H1 (cell line): ENCODE measurements at regions not wholly inside any gene's neighbourhood (a gene's known extent, or its start where the extent isn't known, plus 50 kb on each side); places are given as distances from the start of the nearest gene placed in this dataset.

Experiments
- CTCF ChIA-PET: fragments of 300-600 bp; sonication (Branson Sonifier 250); formaldehyde crosslinking; loops from one replicate; lab custom pipeline; 2021; ENCODE audit not compliant: partially characterized antibody; lab: Charles Lee
- POLR2A ChIA-PET: fragments of 300-600 bp; sonication (Branson Sonifier 250); formaldehyde crosslinking; loops from one replicate; lab custom pipeline; 2021; ENCODE audit warnings: inconsistent platforms; ENCODE audit not compliant: partially characterized antibody; lab: Charles Lee
- DNase-seq, 2 experiments: peaks; one replicate each; pipeline versions ENCODE4 v3.0.0 to v3.0.0-alpha.2; 2010 to 2022; ENCODE audit warnings: low spot score in 2 of 2, low read depth in 1 of 2, mixed read lengths in 1 of 2
- FAIRE-seq: peaks from 2 replicates; lab custom pipeline; 2011; peaks lifted over from hg19 to GRCh38; lab: Jason Lieb, UNC
- H2AFZ ChIP-seq: 2 replicates; pipeline ENCODE4 v1.8.1; 2012; ENCODE audit warnings: low read length, inconsistent platforms
- H2AK5ac ChIP-seq: 2 replicates; pipeline ENCODE4 v1.6.1; 2013; ENCODE audit warnings: low read depth, low read length
- H2BK120ac ChIP-seq: replicated peaks from 2 replicates; pipeline ENCODE3; 2013; ENCODE audit warnings: low read depth, low read length, inconsistent platforms
- H2BK12ac ChIP-seq: 2 replicates; pipeline ENCODE4 v1.6.1; 2013; ENCODE audit warnings: low read depth, low read length
- H2BK15ac ChIP-seq: 2 replicates; pipeline ENCODE4 v1.6.1; 2013; ENCODE audit warnings: low read length
- H2BK20ac ChIP-seq: 2 replicates; pipeline ENCODE4 v1.6.1; 2013; ENCODE audit warnings: low read length
- H2BK5ac ChIP-seq: 2 replicates; pipeline ENCODE4 v1.6.1; 2013; ENCODE audit warnings: low read depth, low read length
- H3K14ac ChIP-seq: 2 replicates; pipeline ENCODE4 v1.6.1; 2013; ENCODE audit warnings: inconsistent platforms; ENCODE audit not compliant: insufficient read length
- H3K18ac ChIP-seq: 2 replicates; pipeline ENCODE4 v1.6.1; 2013; ENCODE audit warnings: low read length; ENCODE audit errors: extremely low read depth
- H3K23ac ChIP-seq: 2 replicates; pipeline ENCODE4 v1.6.1; 2013; ENCODE audit warnings: inconsistent platforms; ENCODE audit not compliant: insufficient read length
- H3K23me2 ChIP-seq: 2 replicates; pipeline ENCODE4 v1.6.1; 2013; ENCODE audit warnings: low read depth, low read length
- H3K27ac ChIP-seq: 2 replicates; pipeline ENCODE4 v1.6.1; 2011; ENCODE audit warnings: low read depth, low read length, inconsistent platforms
- H3K27me3 ChIP-seq, 4 experiments: replicated peaks in 1 of 4; 1 replicate in 1 of 4; 2 replicates in 3 of 4; pipeline versions ENCODE4 v1.6.1 to v1.8.1; 2011 to 2013; ENCODE audit warnings: low read length in 3 of 4, mild to moderate bottlenecking in 3 of 4, inconsistent platforms in 2 of 4, mixed read lengths in 2 of 4, moderate library complexity in 1 of 4; ENCODE audit not compliant: control insufficient read depth in 3 of 4, insufficient read depth in 3 of 4; ENCODE audit errors: extremely low read depth in 1 of 4
- H3K36me3 ChIP-seq, 4 experiments: 2 replicates each; pipeline versions ENCODE4 v1.6.1 to v1.8.1; 2011 to 2013; ENCODE audit warnings: mild to moderate bottlenecking in 4 of 4, low read length in 3 of 4, moderate library complexity in 2 of 4, control low read depth in 1 of 4, inconsistent platforms in 1 of 4; ENCODE audit not compliant: insufficient read depth in 4 of 4, control insufficient read depth in 2 of 4
- H3K4ac ChIP-seq: replicated peaks from 2 replicates; pipeline ENCODE3; 2013; ENCODE audit warnings: low read length, low read depth, mixed read lengths, inconsistent platforms; ENCODE audit not compliant: insufficient read length
- H3K4me1 ChIP-seq, 4 experiments: replicated peaks in 1 of 4; 1 replicate in 1 of 4; 2 replicates in 3 of 4; pipeline versions ENCODE4 v1.6.1 to v1.8.1; 2011 to 2013; ENCODE audit warnings: low read length in 3 of 4, inconsistent platforms in 2 of 4, mixed read lengths in 1 of 4; ENCODE audit not compliant: insufficient read depth in 4 of 4, control insufficient read depth in 3 of 4
- H3K4me2 ChIP-seq, 2 experiments: 2 replicates each; pipeline versions ENCODE4 v1.6.1 to v1.8.1; 2011 to 2013; ENCODE audit warnings: low read depth in 2 of 2, low read length in 2 of 2, control low read depth in 1 of 2, inconsistent platforms in 1 of 2, mild to moderate bottlenecking in 1 of 2; ENCODE audit not compliant: insufficient read depth in 1 of 2
- H3K4me3 ChIP-seq, 4 experiments: fragments of 200-600, 300-600 bp in 1 of 4; sonication (generic), shearing (Covaris generic), sonication (Bioruptor Twin) in 1 of 4; 2 replicates each; pipeline versions ENCODE4 v1.5.1 to v1.8.1; 2011 to 2016; ENCODE audit warnings: low read length in 4 of 4, low read depth in 3 of 4, control low read depth in 2 of 4, inconsistent platforms in 2 of 4, mild to moderate bottlenecking in 2 of 4, mixed read lengths in 1 of 4, moderate library complexity in 1 of 4; ENCODE audit not compliant: insufficient read depth in 2 of 4; ENCODE audit errors: extremely low read depth in 1 of 4
- H3K56ac ChIP-seq: replicated peaks from 2 replicates; pipeline ENCODE3; 2013; ENCODE audit warnings: low read depth, mild to moderate bottlenecking, mixed read lengths, low read length, inconsistent platforms; ENCODE audit not compliant: insufficient read length
- H3K79me1 ChIP-seq: 2 replicates; pipeline ENCODE4 v1.6.1; 2013; ENCODE audit warnings: low read depth, low read length, control low read depth
- H3K79me2 ChIP-seq, 2 experiments: 2 replicates each; pipeline versions ENCODE4 v1.6.1 to v1.8.1; 2012 to 2013; ENCODE audit warnings: low read length in 2 of 2, mild to moderate bottlenecking in 2 of 2, inconsistent platforms in 1 of 2; ENCODE audit not compliant: insufficient read depth in 2 of 2, control insufficient read depth in 1 of 2
- H3K9ac ChIP-seq, 4 experiments: replicated peaks in 1 of 4; 1 replicate in 1 of 4; 2 replicates in 3 of 4; pipeline versions ENCODE4 v1.6.1 to v1.8.1; 2011 to 2013; ENCODE audit warnings: low read depth in 3 of 4, low read length in 3 of 4, control low read depth in 2 of 4, mild to moderate bottlenecking in 2 of 4, moderate library complexity in 2 of 4, inconsistent platforms in 1 of 4; ENCODE audit errors: extremely low read depth in 1 of 4
- H3K9me3 ChIP-seq, 2 experiments: 2 replicates each; pipeline versions ENCODE4 v1.6.1 to v1.8.1; 2012 to 2013; ENCODE audit warnings: mild to moderate bottlenecking in 2 of 2, moderate library complexity in 2 of 2, control low read depth in 1 of 2, inconsistent platforms in 1 of 2, low read depth in 1 of 2, low read length in 1 of 2, mixed read lengths in 1 of 2; ENCODE audit not compliant: insufficient read depth in 2 of 2
- H4K20me1 ChIP-seq, 2 experiments: replicated peaks in 1 of 2; 2 replicates each; pipeline versions ENCODE3 to v1.8.1; 2011 to 2013; ENCODE audit warnings: inconsistent platforms in 2 of 2, low read length in 2 of 2, mild to moderate bottlenecking in 1 of 2; ENCODE audit not compliant: insufficient read depth in 2 of 2, control insufficient read depth in 1 of 2
- H4K5ac ChIP-seq: 2 replicates; pipeline ENCODE4 v1.6.1; 2013; ENCODE audit warnings: low read length, low read depth, mixed read lengths, inconsistent platforms; ENCODE audit not compliant: insufficient read length
- H4K8ac ChIP-seq: 2 replicates; pipeline ENCODE4 v1.8.0; 2013; ENCODE audit warnings: mild to moderate bottlenecking, moderate library complexity, low read length, inconsistent platforms; ENCODE audit not compliant: insufficient read depth; ENCODE audit errors: extremely low read depth
- H4K91ac ChIP-seq: replicated peaks from 2 replicates; pipeline ENCODE3; 2013; ENCODE audit warnings: low read length, mixed read lengths, inconsistent platforms; ENCODE audit not compliant: insufficient read length
- BACH1 ChIP-seq: IDR thresholded peaks from 2 replicates; pipeline ENCODE4 v1.6.1; 2012; ENCODE audit warnings: low read length, improper control_type of control experiment
- EP300 ChIP-seq, 2 experiments: IDR thresholded peaks; 1 replicate in 1 of 2; 2 replicates in 1 of 2; pipeline ENCODE4 v1.6.1; 2011 to 2012; ENCODE audit warnings: low read depth in 2 of 2, low read length in 2 of 2, mild to moderate bottlenecking in 2 of 2, borderline replicate concordance in 1 of 2, inconsistent platforms in 1 of 2, moderate library complexity in 1 of 2
- RAD21 ChIP-seq, 2 experiments: IDR thresholded peaks in 1 of 2; conservative IDR thresholded peaks in 1 of 2; 2 replicates each; pipeline ENCODE4 v1.6.1; 2011; ENCODE audit warnings: low read depth in 2 of 2, low read length in 2 of 2, improper control_type of control experiment in 1 of 2, inconsistent platforms in 1 of 2, mild to moderate bottlenecking in 1 of 2, moderate library complexity in 1 of 2
- TAF7 ChIP-seq: optimal IDR thresholded peaks from 2 replicates; pipeline ENCODE3; 2011; ENCODE audit warnings: low read depth, mild to moderate bottlenecking, inconsistent platforms, low read length, moderate library complexity, borderline replicate concordance
- WGBS, 2 experiments: shearing (Covaris generic) in 1 of 2; methylation state at CpG; one replicate each; pipeline versions ENCODE4 v1.1.6 to v1.1.7; 2013 to 2015; ENCODE audit warnings: low lambda C conversion rate in 2 of 2, mixed read lengths in 2 of 2, inconsistent platforms in 1 of 2, low coverage in 1 of 2, missing lambda C conversion rate in 1 of 2; ENCODE audit not compliant: insufficient replicate concordance in 2 of 2, insufficient coverage in 1 of 2, insufficient read length in 1 of 2; ENCODE audit errors: extremely low coverage in 1 of 2, missing lambda C conversion rate in 1 of 2; 5-methylcytosine and 5-hydroxymethylcytosine counted together
- TF ChIP-seq, protein P1 (sequence below): IDR thresholded peaks from 2 replicates; pipeline ENCODE4 v1.6.1; 2012; ENCODE audit warnings: inconsistent platforms

DNA sequence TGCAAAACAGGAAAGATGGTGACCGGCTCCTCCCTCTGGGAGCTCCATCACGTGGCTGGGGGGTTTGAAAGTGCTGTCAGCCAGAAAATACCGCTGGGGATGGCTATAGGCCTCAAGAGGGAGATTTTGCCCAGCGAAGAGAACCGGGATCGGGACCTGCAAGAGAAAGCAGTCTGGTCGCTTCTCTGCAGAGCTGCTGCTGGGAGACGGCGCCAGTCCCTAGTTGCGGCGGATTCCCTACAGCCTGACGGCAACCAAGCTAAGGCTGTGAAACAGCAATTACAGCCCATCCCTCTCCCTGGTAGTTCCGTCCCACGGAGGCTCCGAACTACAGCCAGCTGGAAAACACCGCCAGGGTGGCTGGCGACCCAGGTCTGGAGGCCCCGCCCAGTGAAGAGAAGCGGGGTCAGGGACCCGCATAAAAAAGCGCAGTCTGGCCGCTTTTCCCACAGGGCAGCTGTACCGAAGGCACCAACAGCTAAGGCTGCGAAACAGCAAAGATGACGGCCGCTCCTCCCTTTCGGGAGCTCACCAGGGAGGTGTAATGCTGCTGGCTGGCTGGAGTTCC is 238.1 kb upstream of the IRAK1BP1 start:
- Histone ChIP-seq H4K20me1 (no peaks in the 10 kb centered on the region), H3K23me2 (peaks cover 3% of the 10 kb centered on the region; the same call in 1 of the 2 replicates), H4K91ac (no peak overlapping the region), H3K9ac (no peak overlapping the region; a peak in 1 of 7 replicates), H3K9me3 (no peaks in the 10 kb centered on the region), H2AK5ac (no peak overlapping the region), H2BK20ac (no peak overlapping the region), H3K27me3 (no peaks in the 10 kb centered on the region), H3K14ac (no peak overlapping the region), H3K4ac (no peak overlapping the region), H2AFZ (peak overlapping the region; percentile 95), H3K4me3 (peak overlapping the region in 3 of 4 experiments; percentile 1 to 28 (median 21); a peak in 4 of 8 replicates), H3K56ac (no peak overlapping the region), H3K4me1 (peaks cover 0 to 3% (median 0%) of the 10 kb centered on the region in 4 experiments; a peak in 1 of 7 replicates), H2BK120ac (no peak overlapping the region), H4K8ac (peak overlapping the region; percentile 93; the same call in 1 of the 2 replicates), H3K79me1 (no peaks in the 10 kb centered on the region), H3K79me2 (no peaks in the 10 kb centered on the region), H2BK5ac (peak overlapping the region; percentile 57; the same call in 1 of the 2 replicates), H3K36me3 (no peaks in the 10 kb centered on the region), H3K27ac (no peak overlapping the region), H4K5ac (no peak overlapping the region), H3K23ac (no peak overlapping the region), H2BK12ac (peak overlapping the region; percentile 60; the same call in 1 of the 2 replicates), H2BK15ac (no peak overlapping the region), H3K4me2 (peak overlapping the region; percentile 30 to 70), H3K18ac (peak overlapping the region; percentile 78)
- FAIRE-seq (no peak), DNase-seq (peak in 1 of 2 experiments; percentile 49)
- CTCF ChIA-PET: interaction anchor here (0.6 to 2.1 kb wide), 4 partner anchors 10 to 181 kb away, joined by 3 to 8 read pairs (median 3); no protein-coding TSS in a partner anchor
- POLR2A ChIA-PET: interaction anchor here (1.3 kb wide), 1 partner anchor 18 kb away, joined by 7 read pairs; no protein-coding TSS in a partner anchor
- 67% methylated on average over 23 of the region's 27 CpGs; no CpG with 5 or more reads in 1 of the 2 experiments for WGBS, 2 experiments
- TF ChIP-seq, protein P1, sequence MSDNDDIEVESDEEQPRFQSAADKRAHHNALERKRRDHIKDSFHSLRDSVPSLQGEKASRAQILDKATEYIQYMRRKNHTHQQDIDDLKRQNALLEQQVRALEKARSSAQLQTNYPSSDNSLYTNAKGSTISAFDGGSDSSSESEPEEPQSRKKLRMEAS: 0 out of 2 replicates have a peak, but pooled peaks have one; percentile 18
- TF ChIP-seq EP300 (IDR thresholded peaks at IDR 0.05; ENCODE audit: borderline replicate concordance in 1 of 2, low read depth in 2 of 2, low read length in 2 of 2): no peak
- no peak for TF ChIP-seq BACH1
- TF ChIP-seq TAF7: no peak
- TF ChIP-seq RAD21 (IDR thresholded peaks at IDR 0.05 in 1 of 2, conservative IDR thresholded peaks at IDR 0.05 in 1 of 2; ENCODE audit: low read depth in 2 of 2, low read length in 2 of 2): no peak
